Mesendoderm (in vitro differentiated cells): ENCODE measurements at regions not wholly inside any gene's neighbourhood (a gene's known extent, or its start where the extent isn't known, plus 50 kb on each side); places are given as distances from the start of the nearest gene placed in this dataset.

Experiments used
- DNase-seq: peaks from one replicate; pipeline ENCODE4 v3.0.0; 2013
- H2AK5ac ChIP-seq: 2 replicates; pipeline ENCODE4 v1.6.1; 2013; ENCODE audit warnings: low read length, inconsistent platforms
- H2BK120ac ChIP-seq: 2 replicates; pipeline ENCODE4 v1.6.1; 2013; ENCODE audit warnings: low read depth, mild to moderate bottlenecking, low read length, moderate library complexity, mixed read lengths
- H2BK15ac ChIP-seq: replicated peaks from 2 replicates; pipeline ENCODE4 v1.6.1; 2013; ENCODE audit warnings: low read depth, mild to moderate bottlenecking, moderate library complexity
- H2BK5ac ChIP-seq: 2 replicates; pipeline ENCODE4 v1.6.1; 2013; ENCODE audit warnings: low read length, inconsistent platforms
- H3K18ac ChIP-seq: 2 replicates; pipeline ENCODE4 v1.6.1; 2013; ENCODE audit warnings: mild to moderate bottlenecking, low read length, mixed read lengths
- H3K23ac ChIP-seq: one replicate; pipeline ENCODE4 v1.6.1; 2013; ENCODE audit warnings: low read length
- H3K27ac ChIP-seq: 2 replicates; pipeline ENCODE4 v1.5.1; 2013; ENCODE audit warnings: low read depth, mild to moderate bottlenecking, inconsistent platforms, low read length, moderate library complexity
- H3K27me3 ChIP-seq: 2 replicates; pipeline ENCODE4 v1.6.1; 2013; ENCODE audit warnings: low read length, control low read depth, mild to moderate bottlenecking, inconsistent platforms; ENCODE audit not compliant: insufficient read depth, poor library complexity
- H3K36me3 ChIP-seq: 2 replicates; pipeline ENCODE4 v1.6.1; 2013; ENCODE audit warnings: low read length, inconsistent platforms; ENCODE audit not compliant: control insufficient read depth, insufficient read depth
- H3K4ac ChIP-seq: one replicate; pipeline ENCODE4 v1.6.1; 2013; ENCODE audit warnings: low read depth, mild to moderate bottlenecking, low read length, moderate library complexity
- H3K4me1 ChIP-seq: 2 replicates; pipeline ENCODE4 v1.6.1; 2013; ENCODE audit warnings: low read depth, low read length, inconsistent platforms; ENCODE audit not compliant: control insufficient read depth
- H3K4me2 ChIP-seq: 2 replicates; pipeline ENCODE4 v1.6.1; 2013; ENCODE audit warnings: low read length
- H3K4me3 ChIP-seq: 2 replicates; pipeline ENCODE4 v1.5.1; 2013; ENCODE audit warnings: mild to moderate bottlenecking, low read length
- H3K56ac ChIP-seq: one replicate; pipeline ENCODE4 v1.6.1; 2013; ENCODE audit warnings: low read length
- H3K79me1 ChIP-seq: 2 replicates; pipeline ENCODE4 v1.6.1; 2013; ENCODE audit warnings: low read length, inconsistent platforms
- H3K79me2 ChIP-seq: 2 replicates; pipeline ENCODE4 v1.6.1; 2013; ENCODE audit warnings: mild to moderate bottlenecking, low read length; ENCODE audit not compliant: control insufficient read depth, insufficient read depth
- H3K9ac ChIP-seq: 2 replicates; pipeline ENCODE4 v1.6.1; 2013; ENCODE audit warnings: low read length, inconsistent platforms
- H4K5ac ChIP-seq: one replicate; pipeline ENCODE4 v1.6.1; 2013; ENCODE audit warnings: low read length
- H4K8ac ChIP-seq: one replicate; pipeline ENCODE4 v1.6.1; 2013; ENCODE audit warnings: low read depth, mild to moderate bottlenecking, control low read depth, low read length, moderate library complexity
- WGBS: extraction: QIAGEN DNeasy Blood & Tissue Kit; methylation state at CpG from one replicate; pipeline ENCODE4 v1.1.7; 2013; ENCODE audit warnings: low lambda C conversion rate, missing lambda C conversion rate; ENCODE audit not compliant: insufficient coverage; ENCODE audit errors: extremely low coverage; 5-methylcytosine and 5-hydroxymethylcytosine counted together

GRCh38 chr1:37085393-37085792 lies 51.1 kb upstream of the GRIK3 start:
- no peak overlapping the region for H2BK15ac ChIP-seq
- H2BK120ac ChIP-seq = no peak overlapping the region
- no peak overlapping the region for H3K4me2 ChIP-seq
- no peaks in the 10 kb centered on the region for H3K4me1 ChIP-seq
- H3K9ac ChIP-seq = no peak overlapping the region
- no peaks in the 10 kb centered on the region for H3K36me3 ChIP-seq
- H4K5ac ChIP-seq = no peak overlapping the region
- no CpG with 5 or more reads among the region's 6 CpGs for WGBS
- no peaks in the 10 kb centered on the region for H3K27me3 ChIP-seq
- DNase-seq = peak; percentile 66
- no peak overlapping the region for H2AK5ac ChIP-seq
- no peaks in the 10 kb centered on the region for H3K79me2 ChIP-seq
- no peak overlapping the region for H4K8ac ChIP-seq
- H3K18ac ChIP-seq = no peak overlapping the region
- H3K79me1 ChIP-seq = no peaks in the 10 kb centered on the region
- no peak overlapping the region for H2BK5ac ChIP-seq
- no peak overlapping the region for H3K27ac ChIP-seq
- H3K4me3 ChIP-seq = no peak overlapping the region
- no peak overlapping the region for H3K23ac ChIP-seq
- H3K56ac ChIP-seq = no peak overlapping the region
- H3K4ac ChIP-seq = no peak overlapping the region

DNA sequence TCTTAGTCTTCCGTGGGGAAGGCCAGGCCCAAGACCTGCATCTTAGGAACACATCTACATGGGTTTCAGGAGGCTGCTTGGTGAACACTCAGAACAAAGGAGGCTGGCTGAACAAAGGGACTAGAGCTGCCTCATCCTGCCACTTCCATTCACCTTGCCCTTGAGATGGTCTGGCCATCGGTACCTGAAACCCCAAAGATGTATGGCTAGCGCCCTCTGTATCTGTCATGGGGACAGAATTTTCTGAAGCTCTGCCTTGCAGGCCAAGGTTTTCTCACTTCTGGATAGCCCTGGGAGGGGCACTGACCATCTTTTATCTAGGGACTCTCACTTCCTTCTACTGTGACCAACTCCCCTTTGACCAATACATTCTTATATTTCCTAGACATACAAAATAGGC lies 55.4 kb upstream of the GRIK3 start:
- Histone ChIP-seq H3K4ac (no peak overlapping the region), H3K79me2 (no peaks in the 10 kb centered on the region), H2BK5ac (no peak overlapping the region), H2AK5ac (no peak overlapping the region), H4K5ac (no peak overlapping the region), H3K27ac (no peak overlapping the region), H3K4me2 (no peak overlapping the region), H3K4me1 (peaks cover 3% of the 10 kb centered on the region), H2BK120ac (no peak overlapping the region), H3K79me1 (no peaks in the 10 kb centered on the region), H3K27me3 (no peaks in the 10 kb centered on the region), H3K9ac (no peak overlapping the region), H3K36me3 (no peaks in the 10 kb centered on the region), H3K56ac (no peak overlapping the region), H3K4me3 (no peak overlapping the region), H3K18ac (no peak overlapping the region), H3K23ac (no peak overlapping the region), H2BK15ac (no peak overlapping the region), H4K8ac (no peak overlapping the region)
- no CpG with 5 or more reads among the region's 3 CpGs for WGBS
- no peak for DNase-seq

DNA sequence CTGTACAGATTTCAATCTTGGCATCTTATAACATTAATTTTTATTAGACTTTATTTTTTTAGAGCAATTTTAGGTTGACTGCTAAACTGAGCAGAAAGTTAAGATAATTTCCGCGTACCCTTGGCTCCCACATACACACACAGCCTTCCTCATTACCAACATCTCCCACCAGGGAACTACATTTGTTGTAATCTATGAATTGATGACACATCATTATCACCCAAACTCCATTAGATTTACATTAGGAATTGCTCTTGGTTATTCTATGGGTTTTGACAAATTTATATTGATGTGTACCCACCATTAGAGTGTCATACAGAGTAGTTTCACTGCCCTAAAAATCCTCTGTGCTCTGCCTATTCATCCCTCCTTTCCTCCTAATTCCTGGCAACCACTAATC lies 56.4 kb upstream of the GRIK3 start:
- no CpG with 5 or more reads among the region's 2 CpGs for WGBS

GRCh38 chr1:37092937-37093336 lies 58.6 kb upstream of the GRIK3 start:
- no peak overlapping the region for H4K8ac ChIP-seq
- no peaks in the 10 kb centered on the region for H3K36me3 ChIP-seq
- H3K23ac ChIP-seq = no peak overlapping the region
- H3K4ac ChIP-seq = no peak overlapping the region
- no peak overlapping the region for H2BK120ac ChIP-seq
- WGBS = no CpG with 5 or more reads among the region's 1 CpG
- H3K27ac ChIP-seq = no peak overlapping the region
- no peaks in the 10 kb centered on the region for H3K79me2 ChIP-seq
- no peak overlapping the region for H3K4me3 ChIP-seq
- no peak overlapping the region for H3K9ac ChIP-seq
- H3K79me1 ChIP-seq = no peaks in the 10 kb centered on the region
- no peak overlapping the region for H2BK5ac ChIP-seq
- no peaks in the 10 kb centered on the region for H3K27me3 ChIP-seq
- H3K4me1 ChIP-seq = peaks cover 4% of the 10 kb centered on the region
- no peak overlapping the region for H4K5ac ChIP-seq
- H3K18ac ChIP-seq = no peak overlapping the region
- peak; percentile 11 for DNase-seq
- no peak overlapping the region for H3K56ac ChIP-seq
- H2BK15ac ChIP-seq = no peak overlapping the region
- H2AK5ac ChIP-seq = no peak overlapping the region
- no peak overlapping the region for H3K4me2 ChIP-seq

More for the DNA sequence above, 56.4 kb upstream of the GRIK3 start:
- Histone ChIP-seq H3K4ac (no peak overlapping the region), H3K4me2 (no peak overlapping the region), H3K79me1 (no peaks in the 10 kb centered on the region), H2AK5ac (no peak overlapping the region), H2BK120ac (no peak overlapping the region), H3K18ac (no peak overlapping the region), H2BK5ac (no peak overlapping the region), H3K79me2 (no peaks in the 10 kb centered on the region), H2BK15ac (no peak overlapping the region), H3K36me3 (no peaks in the 10 kb centered on the region), H3K23ac (no peak overlapping the region), H3K27ac (no peak overlapping the region), H3K27me3 (no peaks in the 10 kb centered on the region), H3K9ac (no peak overlapping the region), H3K4me3 (no peak overlapping the region), H4K8ac (no peak overlapping the region), H3K56ac (no peak overlapping the region), H4K5ac (no peak overlapping the region), H3K4me1 (peaks cover 4% of the 10 kb centered on the region)
- DNase-seq = no peak

- H3K79me2 ChIP-seq = no peaks in the 10 kb centered on the region
- no peak overlapping the region for H3K9ac ChIP-seq
- H3K4me1 ChIP-seq = peaks cover 4% of the 10 kb centered on the region
- no peak overlapping the region for H4K5ac ChIP-seq
- DNase-seq = no peak
- no peaks in the 10 kb centered on the region for H3K27me3 ChIP-seq
- no peak overlapping the region for H3K23ac ChIP-seq
- H3K4me3 ChIP-seq = no peak overlapping the region
- H2AK5ac ChIP-seq = no peak overlapping the region
- no peak overlapping the region for H2BK5ac ChIP-seq
- no peak overlapping the region for H4K8ac ChIP-seq
- H3K4me2 ChIP-seq = no peak overlapping the region
- H3K56ac ChIP-seq = no peak overlapping the region
- H3K18ac ChIP-seq = no peak overlapping the region
- H3K27ac ChIP-seq = no peak overlapping the region
- H3K36me3 ChIP-seq = no peaks in the 10 kb centered on the region
- H2BK120ac ChIP-seq = no peak overlapping the region
- H3K4ac ChIP-seq = no peak overlapping the region
- H2BK15ac ChIP-seq = no peak overlapping the region
- WGBS = no CpG with 5 or more reads among the region's 6 CpGs
- H3K79me1 ChIP-seq = no peaks in the 10 kb centered on the region
These were observed 60.0 kb upstream of the GRIK3 start for GRCh38 chr1:37094302-37094701.

DNA sequence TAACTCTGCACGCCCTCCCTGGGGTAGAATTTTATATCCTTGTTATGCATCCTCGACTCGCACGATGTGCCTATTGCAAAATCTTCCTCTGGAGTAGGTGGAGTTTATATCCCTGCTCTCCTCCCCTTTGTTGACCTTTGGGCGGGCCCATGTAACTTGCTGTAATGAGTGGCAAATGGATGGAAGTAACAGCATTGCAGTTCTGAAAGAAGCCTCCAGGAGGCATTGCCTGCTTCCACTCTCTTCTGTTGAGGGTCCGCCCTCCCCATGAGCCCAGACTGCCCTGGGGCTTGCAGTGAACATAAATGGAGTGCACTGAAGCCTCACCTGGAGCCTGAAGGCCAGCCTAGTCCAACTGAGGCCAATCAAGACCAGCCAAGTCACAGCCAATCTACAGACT lies 62.2 kb upstream of the GRIK3 start:
- no peak overlapping the region for H4K5ac ChIP-seq
- H3K18ac ChIP-seq = no peak overlapping the region
- no peaks in the 10 kb centered on the region for H3K79me1 ChIP-seq
- peak; percentile 87 for DNase-seq
- no peak overlapping the region for H4K8ac ChIP-seq
- H3K36me3 ChIP-seq = no peaks in the 10 kb centered on the region
- no peak overlapping the region for H2BK5ac ChIP-seq
- no peak overlapping the region for H2BK120ac ChIP-seq
- no peak overlapping the region for H2BK15ac ChIP-seq
- no peak overlapping the region for H3K4ac ChIP-seq
- H3K4me3 ChIP-seq = no peak overlapping the region
- peaks cover 4% of the 10 kb centered on the region for H3K4me1 ChIP-seq
- H2AK5ac ChIP-seq = no peak overlapping the region
- no peak overlapping the region for H3K56ac ChIP-seq
- H3K27me3 ChIP-seq = no peaks in the 10 kb centered on the region
- H3K4me2 ChIP-seq = no peak overlapping the region
- WGBS = no CpG with 5 or more reads among the region's 6 CpGs
- H3K23ac ChIP-seq = no peak overlapping the region
- H3K27ac ChIP-seq = no peak overlapping the region
- no peaks in the 10 kb centered on the region for H3K79me2 ChIP-seq
- H3K9ac ChIP-seq = no peak overlapping the region
